Left ventricle myocardium inferior (tissue), 1 donor: ENCODE measurements at regions not wholly inside any gene's neighbourhood (a gene's known extent, or its start where the extent isn't known, plus 50 kb on each side); places are given as distances from the start of the nearest gene placed in this dataset.

Experiments
- DNase-seq: peaks from one replicate; pipeline ENCODE4 v3.0.0-alpha.2; 2020
- H3K27ac ChIP-seq: fragments of 200-600 bp; replicated peaks from 2 replicates; pipeline ENCODE4 v1.8.0; 2021
- H3K27me3 ChIP-seq: fragments of 200-600 bp; 2 replicates; pipeline ENCODE4 v1.8.0; 2021; ENCODE audit warnings: low read depth
- H3K36me3 ChIP-seq: fragments of 200-600 bp; 2 replicates; pipeline ENCODE4 v1.8.0; 2021
- H3K4me1 ChIP-seq: fragments of 200-600 bp; 2 replicates; pipeline ENCODE4 v1.8.0; 2021
- H3K4me3 ChIP-seq: fragments of 200-600 bp; 2 replicates; pipeline ENCODE4 v1.8.0; 2021; ENCODE audit warnings: mild to moderate bottlenecking, moderate library complexity
- H3K9me3 ChIP-seq: fragments of 200-600 bp; replicated peaks from 2 replicates; pipeline ENCODE4 v1.8.0; 2021
- CTCF ChIP-seq: fragments of 200-600 bp; IDR thresholded peaks from 2 replicates; pipeline ENCODE4 v1.8.0; 2021; ENCODE audit warnings: antibody characterized with exemption, mild to moderate bottlenecking, borderline replicate concordance
- intact Hi-C: fragments of 100-400 bp; cut with micrococcal nuclease; formaldehyde crosslinking; loops from one replicate; pipeline ENCODE4 v1.11.0; 2022
- donor health status: DM: no; HTN: yes; CAD: no; lungs with severe emphysema.

DNA sequence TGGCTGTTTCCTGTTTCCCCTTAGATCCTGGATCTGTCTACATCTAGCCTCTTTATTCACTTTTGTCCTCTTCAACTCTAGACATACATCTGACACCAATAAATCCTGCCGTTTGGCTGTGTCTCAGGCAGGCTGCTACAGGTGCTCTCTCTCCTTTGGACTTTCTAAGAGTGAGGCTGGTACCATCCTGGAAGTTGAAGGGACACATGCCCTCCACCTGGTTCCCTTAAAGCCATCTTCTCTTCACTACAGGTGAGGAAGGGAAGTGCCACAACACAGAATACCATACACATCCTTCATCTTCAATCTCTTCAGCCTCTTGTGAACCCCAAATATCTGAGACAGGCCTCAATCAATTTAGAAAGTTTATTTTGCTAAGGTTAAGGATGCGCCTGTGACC lies 137.9 kb downstream of the BACH1 start:
- intact Hi-C loops = no loop called here
- Histone ChIP-seq H3K4me3 (peak overlapping the region; percentile 5), H3K27ac (no peak overlapping the region), H3K9me3 (no peaks in the 10 kb centered on the region), H3K27me3 (no peaks in the 10 kb centered on the region), H3K4me1 (peaks cover 15% of the 10 kb centered on the region), H3K36me3 (no peaks in the 10 kb centered on the region)
- no peak for TF ChIP-seq CTCF
- DNase-seq = no peak

- Histone ChIP-seq H3K36me3 (no peaks in the 10 kb centered on the region), H3K27ac (no peak overlapping the region), H3K27me3 (no peaks in the 10 kb centered on the region), H3K4me3 (no peak overlapping the region), H3K9me3 (no peaks in the 10 kb centered on the region), H3K4me1 (peaks cover 8% of the 10 kb centered on the region)
- no peak for DNase-seq
- no peak for TF ChIP-seq CTCF
- intact Hi-C loops = no loop called here
Measured at GRCh38 chr21:29441651-29442050, 142.9 kb downstream of the BACH1 start.

- intact Hi-C loops = no loop called here
- Histone ChIP-seq H3K4me1 (peaks cover 7% of the 10 kb centered on the region), H3K9me3 (peaks cover 7% of the 10 kb centered on the region), H3K4me3 (no peak overlapping the region), H3K27ac (no peak overlapping the region), H3K36me3 (no peaks in the 10 kb centered on the region), H3K27me3 (no peaks in the 10 kb centered on the region)
- DNase-seq = no peak
- no peak for TF ChIP-seq CTCF
Measured at GRCh38 chr21:29443411-29444010, 144.8 kb downstream of the BACH1 start.

- DNase-seq = no peak
- peaks cover 16% of the 10 kb centered on the region for H3K9me3 ChIP-seq
- H3K4me3 ChIP-seq = no peak overlapping the region
- intact Hi-C loops = no loop called here
- H3K36me3 ChIP-seq = no peaks in the 10 kb centered on the region
- no peaks in the 10 kb centered on the region for H3K4me1 ChIP-seq
- no peak overlapping the region for H3K27ac ChIP-seq
- no peak for TF ChIP-seq CTCF
- H3K27me3 ChIP-seq = no peaks in the 10 kb centered on the region
Measured at GRCh38 chr21:29448766-29449165, 150.0 kb downstream of the BACH1 start.

GRCh38 chr21:29449306-29449950 lies 150.7 kb downstream of the BACH1 start:
- intact Hi-C loops = no loop called here
- Histone ChIP-seq H3K4me3 (no peak overlapping the region), H3K9me3 (peaks cover 16% of the 10 kb centered on the region), H3K36me3 (no peaks in the 10 kb centered on the region), H3K27me3 (no peaks in the 10 kb centered on the region), H3K4me1 (no peaks in the 10 kb centered on the region), H3K27ac (peak overlapping the region; percentile 43)
- no peak for TF ChIP-seq CTCF
- DNase-seq = no peak
